ENCODE measurements at regions not wholly inside any gene's neighbourhood (a gene's known extent, or its start where the extent isn't known, plus 50 kb on each side); places are given as distances from the start of the nearest gene placed in this dataset.

GRCh38 chr5:173720953-173721600, 104.6 kb upstream of the BOD1 start:
- no peak for DNase-seq

GRCh38 chr5:173721601-173722232, 105.3 kb upstream of the BOD1 start:
- DNase-seq: no peak

- DNase-seq: no peak
These were observed 110.6 kb upstream of the BOD1 start for GRCh38 chr5:173726846-173727557.

GRCh38 chr5:173727839-173728778, 111.7 kb upstream of the BOD1 start:
- no peak for DNase-seq

GRCh38 chr5:173729079-173729765, 112.8 kb upstream of the BOD1 start:
- DNase-seq: no peak

DNA sequence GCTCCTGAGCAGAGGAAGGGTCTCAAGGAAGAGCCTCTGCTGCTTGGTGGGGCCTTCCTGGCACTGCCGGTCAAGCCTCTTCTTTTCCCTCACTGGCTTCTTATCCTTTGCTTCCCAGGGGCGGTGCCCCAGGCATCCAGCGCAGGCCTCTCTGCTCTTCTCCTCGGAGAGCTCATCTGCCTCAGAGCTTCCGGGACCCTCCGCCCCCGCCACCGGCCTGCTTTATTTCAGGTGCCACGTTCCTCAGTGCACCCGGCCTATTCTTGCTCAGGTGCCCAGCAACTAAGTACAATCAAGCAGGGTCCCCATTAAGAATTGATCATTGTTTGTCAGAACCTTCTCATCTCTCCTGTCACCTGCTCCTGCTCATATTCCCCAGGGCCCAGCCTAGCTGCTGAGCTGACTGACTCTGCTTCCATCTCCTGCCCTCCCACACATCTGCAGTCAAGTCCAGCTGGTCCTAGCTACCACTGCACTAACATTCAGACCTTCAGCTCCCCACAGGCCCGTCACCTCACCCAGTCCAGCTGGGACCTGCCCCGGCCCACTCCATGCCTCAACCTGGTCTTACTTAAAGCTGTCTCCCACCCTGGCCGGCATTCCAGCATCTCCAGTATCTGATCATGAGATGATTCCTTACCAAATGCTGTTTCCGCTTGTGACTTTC, 114.3 kb upstream of the BOD1 start:
- no peak for DNase-seq

DNA sequence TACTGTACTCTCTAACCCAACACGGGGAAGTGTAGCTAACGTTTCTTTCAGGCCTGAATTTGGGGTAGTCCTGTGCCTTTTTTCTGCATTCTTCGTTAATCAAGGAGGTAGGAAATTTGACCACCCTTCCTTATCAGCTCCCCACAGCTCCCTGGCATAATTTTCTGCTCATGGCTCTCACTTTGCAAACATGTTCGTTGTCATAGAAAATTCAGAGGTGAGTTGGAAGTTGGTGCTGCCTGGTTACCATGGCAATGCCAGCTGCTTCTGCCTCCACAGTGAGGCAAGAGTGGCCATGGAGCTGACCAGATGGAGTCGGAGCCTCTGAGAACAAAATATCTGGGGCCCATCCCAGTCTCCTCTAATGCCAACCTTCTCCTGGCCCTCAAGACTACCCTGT, 116.6 kb upstream of the BOD1 start:
- DNase-seq: no peak

DNA sequence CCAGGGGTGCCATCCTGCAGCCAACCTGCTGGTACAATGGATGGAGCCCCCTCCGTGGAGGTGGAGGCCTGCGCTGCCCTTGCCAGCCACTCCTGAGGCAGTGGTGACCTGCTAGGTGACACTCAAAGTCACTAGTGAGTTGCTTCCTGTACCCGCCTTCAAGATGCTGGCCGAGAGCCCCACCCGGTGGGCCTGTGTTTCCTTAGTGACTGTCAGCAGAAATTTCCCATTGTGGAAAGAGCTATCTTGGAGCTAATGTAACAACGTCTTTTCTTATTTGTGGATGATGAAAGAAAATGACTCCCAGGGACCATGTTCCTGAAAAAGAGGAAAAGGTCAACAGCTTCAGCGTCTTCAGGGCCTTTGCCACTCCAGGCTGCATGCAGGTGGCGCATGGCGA, 117.0 kb upstream of the BOD1 start:
- no peak for DNase-seq

- no peak for DNase-seq
These were observed 117.5 kb upstream of the BOD1 start for GRCh38 chr5:173733831-173734501.

DNA sequence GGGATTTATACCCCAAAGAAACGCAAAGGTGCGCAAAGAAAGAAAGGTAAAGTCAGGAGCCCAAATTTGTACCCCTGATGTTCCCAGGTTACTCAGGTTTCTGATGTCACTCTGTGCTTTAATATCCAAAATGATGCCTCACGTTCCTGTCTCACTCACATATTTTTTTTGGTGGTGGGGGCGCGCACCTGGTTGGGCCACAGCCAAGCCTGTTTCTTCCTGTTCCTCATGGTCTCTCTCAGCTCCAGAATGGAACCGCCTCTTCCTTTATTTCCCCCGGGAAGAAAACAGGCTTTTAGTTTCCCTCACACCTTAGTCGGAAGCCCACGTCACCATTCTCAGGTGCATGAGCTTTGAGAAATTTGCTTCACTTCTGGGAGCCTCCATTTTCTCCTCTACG, 118.3 kb upstream of the BOD1 start:
- no peak for DNase-seq

DNA sequence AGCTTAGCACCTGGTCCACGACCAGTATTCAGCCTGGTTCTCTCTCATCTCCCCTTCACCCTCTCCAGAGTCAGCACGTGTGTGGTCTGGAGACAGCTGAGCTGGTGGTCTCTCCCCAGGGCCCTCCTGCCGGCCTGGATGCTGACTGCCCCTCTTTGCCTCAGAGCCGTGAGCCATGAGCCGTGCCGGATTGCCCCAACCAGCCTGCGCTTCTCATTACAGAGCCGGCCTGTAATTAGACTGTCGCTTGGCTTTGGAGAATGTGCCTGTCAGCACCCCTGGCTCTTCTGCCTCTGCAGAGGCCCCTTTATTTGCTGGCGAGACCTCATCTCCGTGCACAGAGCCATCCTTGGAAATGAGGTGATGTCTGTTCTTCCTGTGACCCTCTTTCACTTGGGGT, 118.7 kb upstream of the BOD1 start:
- no peak for DNase-seq

- DNase-seq: no peak
These were observed 119.2 kb upstream of the BOD1 start for GRCh38 chr5:173735691-173736090.

GRCh38 chr5:173736374-173736773, 119.9 kb upstream of the BOD1 start:
- DNase-seq: no peak

DNA sequence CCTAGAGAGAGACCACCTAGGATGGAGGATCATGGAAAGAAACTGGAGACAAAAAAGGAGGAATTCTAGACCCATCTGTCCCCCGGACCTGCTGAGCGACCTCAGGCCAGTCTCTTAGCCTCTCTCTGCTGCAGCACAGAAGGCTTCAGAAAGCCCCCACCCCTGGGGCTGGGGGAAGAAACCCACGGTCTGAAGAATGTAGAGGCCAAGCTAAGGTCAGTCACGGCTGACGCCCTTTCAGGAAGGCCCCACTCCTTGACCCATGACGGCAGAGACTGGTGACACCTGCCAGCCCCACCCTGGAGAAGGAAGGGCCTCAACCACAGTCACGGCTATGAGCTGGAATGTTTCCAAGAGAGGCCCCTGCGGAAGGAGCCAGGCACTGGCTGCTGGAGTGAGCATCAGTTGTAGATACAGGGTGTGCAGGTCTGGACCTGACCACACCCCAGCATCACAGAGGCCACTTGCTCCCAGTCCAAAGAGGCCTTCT, 120.5 kb upstream of the BOD1 start:
- DNase-seq: no peak

GRCh38 chr5:173739741-173740140, 123.3 kb upstream of the BOD1 start:
- DNase-seq: no peak

DNA sequence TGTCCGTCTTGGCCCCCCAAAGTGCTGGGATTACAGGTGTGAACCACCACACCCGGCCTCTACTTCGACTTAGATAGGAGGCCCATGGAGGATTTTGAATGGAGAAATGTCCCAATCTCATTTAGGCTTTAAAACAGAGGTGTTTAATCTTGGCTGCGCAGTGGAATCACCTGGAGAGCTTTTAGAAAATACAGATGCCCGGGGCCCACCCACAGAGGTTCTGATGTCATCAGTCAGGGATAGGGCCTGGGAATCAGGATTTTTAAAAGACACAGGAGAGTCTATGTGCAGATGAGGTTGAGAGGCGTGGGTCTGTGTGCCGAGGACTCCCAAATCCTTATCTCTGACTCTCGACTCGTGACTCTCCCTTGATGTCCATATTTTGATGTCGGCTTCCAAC, 124.0 kb upstream of the BOD1 start:
- no peak for DNase-seq

GRCh38 chr5:173741087-173741486, 124.6 kb upstream of the BOD1 start:
- no peak for DNase-seq

DNA sequence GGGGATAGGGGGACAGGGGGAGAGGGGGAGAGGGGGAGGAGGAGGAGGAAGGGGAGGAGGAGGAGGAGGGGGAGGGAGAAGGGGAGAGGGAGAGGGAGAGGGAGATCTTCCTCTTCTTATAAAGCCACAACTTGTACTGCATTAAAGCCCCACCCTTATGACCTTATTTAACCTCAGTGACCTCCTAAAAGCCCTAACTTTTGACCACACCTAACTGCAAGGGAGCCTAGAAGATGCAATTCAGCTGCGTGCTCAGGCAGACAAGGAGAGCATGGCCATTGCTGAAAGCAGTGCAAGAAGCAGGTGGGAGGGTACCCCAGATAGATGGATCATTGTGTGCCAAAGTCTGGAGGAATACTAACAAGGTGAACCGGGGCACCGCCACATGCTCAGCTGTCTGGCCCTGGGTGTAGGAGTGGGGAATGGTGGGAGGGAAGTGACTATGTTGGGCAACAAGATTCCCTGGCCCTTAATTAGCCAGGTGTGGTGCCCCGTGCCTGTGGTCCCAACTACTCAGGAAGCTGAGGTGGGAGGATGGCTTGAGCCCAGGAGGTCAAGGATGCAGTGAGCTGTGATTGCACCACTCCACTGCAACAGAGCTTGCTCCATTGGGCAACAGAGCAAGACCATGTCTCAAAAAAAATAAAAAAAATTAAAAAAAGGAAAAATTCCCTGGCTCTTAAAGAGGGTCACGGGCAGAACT, 125.4 kb upstream of the BOD1 start:
- DNase-seq: no peak

GRCh38 chr5:173742432-173742816, 126.0 kb upstream of the BOD1 start:
- DNase-seq: no peak

GRCh38 chr5:173743641-173744343, 127.3 kb upstream of the BOD1 start:
- no peak for DNase-seq
